Tibial nerve (tissue), 3 donors: ENCODE measurements at regions not wholly inside any gene's neighbourhood (a gene's known extent, or its start where the extent isn't known, plus 50 kb on each side); places are given as distances from the start of the nearest gene placed in this dataset.
"Not testable (repeated sequence)": the region's sequence is repeated elsewhere in the genome, so short reads cannot be mapped to it uniquely, and the experiment has no call there.

Source experiments
- CTCF ChIP-seq, 5 experiments: fragments of 200-600 bp in 3 of 5; fragments of 450-650 bp in 2 of 5; sonication (generic) in 3 of 5; IDR thresholded peaks; one replicate each; pipeline ENCODE4 v1.5.1; 2016 to 2019; ENCODE audit warnings: antibody characterized with exemption in 5 of 5, mild to moderate bottlenecking in 3 of 5, moderate library complexity in 2 of 5
- POLR2A ChIP-seq, 2 donors: fragments of 450-650 bp; IDR thresholded peaks; one replicate each; pipeline ENCODE4 v1.6.1; 2017; ENCODE audit warnings: antibody characterized with exemption in 2 of 2, mild to moderate bottlenecking in 2 of 2, moderate library complexity in 2 of 2

- not testable (repeated sequence) for TF ChIP-seq POLR2A, CTCF (IDR thresholded peaks at IDR 0.05)
Observed at GRCh38 chr11:97705441-97705840, 1315.3 kb upstream of the CNTN5 start.
